AG20443 (cell line): ENCODE measurements at regions not wholly inside any gene's neighbourhood (a gene's known extent, or its start where the extent isn't known, plus 50 kb on each side); places are given as distances from the start of the nearest gene placed in this dataset.
"Not testable (repeated sequence)": the region's sequence is repeated elsewhere in the genome, so short reads cannot be mapped to it uniquely, and the experiment has no call there.

Experiments used
- DNase-seq: peaks from one replicate; pipeline ENCODE4 v3.0.0; 2012; ENCODE audit warnings: low spot score, mixed read lengths

- DNase-seq: no peak
Observed at GRCh38 chr2:163086940-163087339, 248.4 kb upstream of the KCNH7 start.

- not testable (repeated sequence) for DNase-seq
Observed at GRCh38 chr2:163085366-163086024, 246.9 kb upstream of the KCNH7 start.

DNA sequence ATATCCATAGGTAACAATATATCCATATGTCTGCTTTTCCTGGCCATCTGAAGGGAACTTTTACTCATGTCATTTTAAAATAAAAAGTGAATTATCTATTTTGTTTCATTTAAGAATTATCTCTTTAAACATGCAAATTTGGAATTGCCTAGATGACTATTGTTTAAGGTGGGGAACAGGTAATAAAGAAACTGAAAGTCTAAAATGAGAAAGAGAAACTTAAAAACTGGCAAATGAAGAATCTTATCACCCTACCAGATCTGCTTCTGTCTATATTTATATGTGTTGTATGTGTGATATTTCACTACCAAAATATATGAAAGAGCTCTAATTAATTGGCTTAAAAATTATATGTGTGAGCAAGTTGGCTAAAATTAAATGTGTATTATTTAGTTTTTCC lies 243.2 kb upstream of the KCNH7 start:
- DNase-seq: no peak

DNA sequence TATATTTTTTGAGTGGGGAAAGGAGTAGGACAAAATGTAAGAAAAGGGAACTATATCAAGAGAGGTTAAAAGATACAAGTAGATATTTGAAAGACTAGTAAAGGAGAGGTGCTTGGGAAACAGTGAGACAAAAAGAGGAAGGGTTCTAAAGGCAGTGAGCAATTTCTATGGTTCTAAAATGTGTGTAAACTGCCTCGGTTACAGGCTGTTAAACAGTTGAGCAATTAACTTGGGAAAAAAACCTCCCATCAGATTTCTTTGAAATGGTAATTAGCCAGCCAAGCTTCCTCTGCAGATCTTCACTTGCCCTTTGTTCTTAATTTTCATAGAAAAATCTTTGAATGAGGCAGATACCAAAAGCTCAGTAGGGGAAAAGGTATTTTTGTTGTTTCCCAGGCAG lies 238.7 kb upstream of the KCNH7 start:
- no peak for DNase-seq

DNA sequence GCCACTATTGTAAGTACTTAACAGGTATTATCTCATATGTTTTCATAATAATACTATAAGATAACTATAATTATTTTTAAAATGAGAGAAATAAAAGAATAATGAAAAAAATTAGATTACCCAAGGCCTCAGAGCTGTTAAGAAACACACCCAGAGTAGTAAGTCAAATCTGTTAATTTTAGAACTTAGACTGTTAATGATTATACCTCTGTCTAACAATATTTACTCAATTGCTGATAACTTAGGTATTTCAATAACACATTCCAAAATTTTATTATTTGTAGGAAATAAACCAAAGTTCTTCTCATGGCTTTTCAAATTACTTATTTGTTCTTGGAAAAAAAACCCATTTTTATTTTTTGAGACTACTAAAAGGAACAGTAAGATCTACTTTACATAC lies 227.5 kb upstream of the KCNH7 start:
- DNase-seq: no peak

- DNase-seq: no peak
Observed at GRCh38 chr2:163062524-163062923, 224.0 kb upstream of the KCNH7 start.

- DNase-seq: no peak
Observed at GRCh38 chr2:163046615-163047014, 208.0 kb upstream of the KCNH7 start.

DNA sequence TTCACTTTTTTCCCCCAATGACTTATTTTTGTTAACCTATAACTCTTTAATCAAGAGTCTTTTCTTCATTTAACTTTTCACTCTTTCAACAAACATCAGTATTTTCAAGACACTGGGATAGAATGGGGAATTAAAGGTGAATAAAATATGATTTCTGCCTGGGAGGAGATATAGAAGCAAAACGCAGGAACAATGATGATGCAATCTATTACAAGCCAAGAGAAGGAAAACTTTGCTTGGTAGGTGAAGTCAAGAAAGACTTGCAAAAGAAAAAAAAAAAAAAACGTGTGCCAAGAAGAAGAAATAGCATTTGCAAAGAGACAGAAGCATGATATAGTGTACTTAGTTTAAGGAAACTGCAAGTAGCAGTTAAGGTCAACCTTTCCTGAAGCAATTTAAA lies 207.3 kb upstream of the KCNH7 start:
- DNase-seq: no peak

DNA sequence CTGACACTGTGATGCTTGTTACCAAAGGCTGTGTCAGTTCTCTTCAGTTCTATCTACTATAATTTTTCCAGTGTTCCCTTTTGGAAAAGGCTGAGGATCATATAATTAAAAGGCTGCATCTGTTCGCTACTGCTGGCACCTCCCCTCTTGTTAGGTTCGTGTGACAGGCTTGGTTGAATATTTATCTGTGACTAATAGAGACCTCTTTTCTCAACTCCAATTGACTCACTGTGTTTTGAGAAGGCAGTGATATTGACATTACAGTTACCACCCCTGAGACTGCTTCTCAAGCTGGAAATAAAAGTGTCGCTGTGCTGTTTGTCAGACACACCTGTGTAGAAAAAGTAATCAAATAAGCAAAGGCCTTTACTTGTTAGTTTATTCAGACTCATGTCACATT lies 205.5 kb upstream of the KCNH7 start:
- DNase-seq: no peak

GRCh38 chr2:163043201-163043600 lies 204.6 kb upstream of the KCNH7 start:
- DNase-seq: no peak

DNA sequence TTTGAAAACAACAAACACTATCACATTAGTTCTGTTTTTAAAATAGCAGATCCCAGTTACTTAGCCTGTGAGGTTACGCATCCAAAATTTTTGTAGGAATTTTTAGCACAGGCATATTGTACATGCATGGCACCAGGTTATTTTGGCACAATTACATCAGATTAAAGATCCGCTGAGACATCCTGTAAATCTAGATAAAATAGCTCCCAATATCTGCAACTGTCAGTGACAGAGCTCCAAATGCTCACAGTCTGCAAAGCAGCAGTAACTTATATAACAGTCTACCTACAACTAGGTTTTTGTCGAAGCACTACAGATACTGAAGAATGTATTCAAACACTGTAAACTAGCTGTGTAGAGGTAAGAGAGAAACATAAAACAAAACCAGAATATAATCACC lies 200.7 kb upstream of the KCNH7 start:
- DNase-seq: no peak

GRCh38 chr2:163028807-163029206 lies 190.2 kb upstream of the KCNH7 start:
- no peak for DNase-seq

DNA sequence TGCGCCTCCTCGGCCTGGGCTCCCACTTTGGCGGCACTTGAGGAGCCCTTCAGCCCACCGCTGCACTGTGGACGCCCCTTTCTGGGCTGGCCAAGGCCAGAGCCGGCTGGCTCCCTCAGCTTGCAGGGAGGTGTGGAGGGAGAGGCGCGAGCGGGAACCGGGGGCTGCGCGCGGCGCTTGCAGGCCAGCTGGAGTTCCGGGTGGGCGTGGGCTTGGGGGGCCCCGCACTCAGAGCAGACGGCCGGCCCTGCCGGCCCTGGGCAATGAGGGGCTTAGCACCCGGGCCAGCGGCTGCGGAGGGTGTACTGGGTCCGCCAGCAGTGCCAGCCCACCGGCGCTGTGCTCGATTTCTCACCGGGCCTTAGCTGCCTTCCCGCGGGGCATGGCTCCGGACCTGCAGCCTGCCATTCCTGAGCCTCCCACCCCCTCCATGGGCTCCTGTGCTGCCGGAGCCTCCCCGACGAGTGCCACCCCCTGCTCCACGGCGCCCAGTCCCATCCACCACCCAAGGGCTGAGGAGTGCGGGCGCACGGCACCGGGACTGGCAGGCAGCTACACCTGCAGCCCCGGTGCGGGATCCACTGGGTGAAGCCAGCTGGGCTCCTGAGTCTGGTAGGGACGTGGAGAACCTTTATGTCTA lies 187.7 kb upstream of the KCNH7 start:
- not testable (repeated sequence) for DNase-seq

DNA sequence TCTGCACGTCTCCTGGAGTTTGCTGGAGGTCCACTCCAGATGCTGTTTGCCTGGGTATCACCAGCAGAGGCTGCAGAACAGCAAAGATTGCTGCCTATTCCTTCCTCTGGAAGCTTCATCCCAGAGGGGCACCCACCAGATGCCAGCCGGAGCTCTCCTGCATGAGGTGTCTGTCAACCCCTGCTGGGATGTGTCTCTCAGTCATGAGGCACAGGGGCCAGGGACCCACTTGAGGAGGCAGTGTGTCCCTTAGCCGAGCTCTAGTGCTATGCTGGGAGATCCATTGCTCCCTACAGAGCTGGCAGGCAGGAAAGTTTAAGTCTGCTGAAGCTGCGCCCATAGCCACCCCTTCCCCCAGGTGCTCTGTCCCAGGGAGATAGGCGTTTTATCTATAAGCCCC lies 178.3 kb upstream of the KCNH7 start:
- not testable (repeated sequence) for DNase-seq

DNA sequence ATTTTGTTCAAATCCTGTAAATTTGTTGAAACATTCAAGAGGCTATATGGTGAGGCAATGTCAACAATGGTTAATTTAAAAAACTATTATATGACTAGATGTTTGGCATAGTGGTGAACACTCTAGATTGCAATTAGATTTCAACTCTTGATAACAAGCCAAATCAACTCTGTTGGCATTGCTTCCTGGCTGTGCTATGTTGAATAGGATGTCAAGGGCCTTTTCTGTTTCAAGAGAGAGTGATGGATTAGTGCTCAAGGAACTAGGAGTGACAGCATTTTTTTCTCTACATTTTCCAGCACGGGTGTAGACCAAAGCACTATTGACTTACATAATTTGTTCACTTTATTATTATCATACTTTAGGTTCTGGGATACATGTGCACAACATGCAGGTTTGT lies 172.4 kb upstream of the KCNH7 start:
- DNase-seq: no peak

DNA sequence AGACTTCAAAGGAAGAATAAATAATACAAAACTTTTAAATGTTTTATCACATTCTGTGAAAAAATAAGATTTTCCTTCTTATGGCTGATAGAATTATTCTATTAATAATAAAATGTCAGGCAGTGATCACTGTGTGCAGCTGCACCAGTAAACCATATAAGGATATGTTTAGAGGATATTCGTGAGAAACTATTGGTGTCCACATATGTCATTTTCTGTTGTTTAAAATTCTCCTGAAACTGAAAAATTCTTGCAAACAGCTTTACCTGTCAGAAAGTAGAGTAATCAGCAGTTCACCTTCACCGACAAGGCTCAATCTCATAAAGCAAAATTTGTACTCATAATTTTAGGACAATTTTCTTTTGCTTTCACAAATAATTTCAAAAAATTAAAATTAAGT lies 170.1 kb upstream of the KCNH7 start:
- no peak for DNase-seq

- DNase-seq: no peak
Observed at GRCh38 chr2:162994718-162995117, 156.2 kb upstream of the KCNH7 start.

GRCh38 chr2:162992828-162993227 lies 154.3 kb upstream of the KCNH7 start:
- DNase-seq: no peak

DNA sequence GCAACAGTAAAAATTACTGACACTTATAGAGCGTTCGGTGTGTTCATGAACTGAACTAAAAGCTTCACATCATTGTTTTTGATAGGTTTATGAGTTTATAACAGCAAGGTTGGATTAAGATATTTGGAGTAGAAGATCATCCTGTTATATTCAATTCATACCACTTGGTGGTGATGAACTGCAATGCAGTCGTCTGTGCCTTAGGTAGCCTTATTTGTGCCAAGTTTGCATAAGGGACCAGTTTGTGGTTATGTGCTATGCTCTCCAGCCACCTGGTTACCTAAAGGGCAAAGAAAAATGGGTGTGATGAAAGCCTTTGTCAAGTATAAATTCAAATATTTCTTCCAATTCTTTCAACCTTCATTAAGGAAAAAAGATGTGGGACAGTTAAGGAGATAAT lies 150.9 kb upstream of the KCNH7 start:
- no peak for DNase-seq

DNA sequence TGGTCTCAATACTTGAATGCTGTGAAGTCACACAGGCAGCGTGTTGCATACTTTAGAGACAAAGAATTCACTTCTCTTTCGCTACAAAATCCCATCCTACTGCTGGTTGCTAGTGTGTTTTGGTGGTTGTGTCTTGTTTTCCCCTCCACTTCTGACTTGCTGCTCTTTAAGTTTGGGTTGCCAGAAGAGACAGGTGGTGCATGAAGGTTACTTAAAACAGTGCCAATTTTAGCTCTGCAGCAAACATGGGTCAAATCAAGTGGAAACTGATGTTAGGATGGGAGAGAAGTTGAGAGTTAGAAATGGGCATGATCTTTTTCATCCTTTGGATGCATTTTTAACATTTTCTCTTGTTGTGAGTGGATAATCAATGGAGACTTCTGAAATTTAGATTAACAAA lies 136.2 kb upstream of the KCNH7 start:
- no peak for DNase-seq

DNA sequence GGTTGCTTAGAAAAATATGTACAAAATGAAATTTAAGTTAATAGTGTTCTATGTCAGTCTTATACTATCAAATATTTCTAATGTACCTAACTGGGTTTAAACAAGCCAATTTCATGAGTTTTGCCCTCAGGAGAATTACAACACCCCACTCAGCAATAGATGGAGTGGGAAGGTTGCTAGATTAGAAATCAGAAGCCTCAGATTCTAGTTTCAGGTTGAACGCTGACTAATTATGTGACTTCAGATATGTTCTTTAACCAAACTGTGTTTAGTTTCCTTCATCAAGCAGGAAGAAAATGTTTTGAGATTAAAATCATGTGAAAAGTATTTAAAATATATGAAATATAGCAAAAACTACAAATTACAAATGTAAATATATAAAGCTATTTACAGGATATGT lies 133.8 kb upstream of the KCNH7 start:
- DNase-seq: no peak

DNA sequence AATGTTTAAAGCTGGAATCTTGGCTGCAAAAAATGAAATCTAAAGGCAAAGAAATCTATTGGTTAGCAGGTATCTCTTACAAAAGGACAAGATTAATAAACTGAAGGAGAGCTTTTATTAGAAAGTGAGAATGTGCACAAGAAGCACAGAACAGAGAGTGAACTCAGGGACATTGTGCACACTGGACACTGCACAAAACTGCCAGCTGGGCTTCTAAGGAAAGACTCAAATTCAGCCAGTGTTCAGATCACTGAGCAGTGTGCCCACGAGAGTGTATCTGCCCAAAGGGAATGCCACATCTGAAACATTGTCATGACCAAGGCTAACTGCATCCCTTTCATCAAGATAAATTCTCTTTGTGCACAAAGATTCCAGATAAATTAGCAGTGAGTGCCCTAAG lies 129.7 kb upstream of the KCNH7 start:
- no peak for DNase-seq

DNA sequence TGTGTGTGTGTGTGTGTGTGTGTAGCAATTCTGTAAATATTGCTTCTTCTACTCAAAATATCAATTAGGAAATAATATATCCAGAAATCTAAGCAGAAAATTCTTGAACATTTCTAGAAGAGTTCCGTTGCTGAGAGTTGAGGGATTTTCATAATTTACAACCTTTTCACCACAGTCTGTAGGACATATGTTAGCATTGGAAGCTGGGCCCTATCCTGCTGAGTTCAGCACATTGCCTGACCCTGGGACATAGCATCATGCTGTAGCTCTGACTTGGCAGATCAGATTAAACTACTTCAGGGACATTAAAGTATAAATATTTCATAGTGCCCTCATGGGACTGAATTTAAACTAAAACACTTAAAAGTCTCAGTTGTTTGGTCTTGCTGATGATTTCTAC lies 129.2 kb upstream of the KCNH7 start:
- DNase-seq: no peak

DNA sequence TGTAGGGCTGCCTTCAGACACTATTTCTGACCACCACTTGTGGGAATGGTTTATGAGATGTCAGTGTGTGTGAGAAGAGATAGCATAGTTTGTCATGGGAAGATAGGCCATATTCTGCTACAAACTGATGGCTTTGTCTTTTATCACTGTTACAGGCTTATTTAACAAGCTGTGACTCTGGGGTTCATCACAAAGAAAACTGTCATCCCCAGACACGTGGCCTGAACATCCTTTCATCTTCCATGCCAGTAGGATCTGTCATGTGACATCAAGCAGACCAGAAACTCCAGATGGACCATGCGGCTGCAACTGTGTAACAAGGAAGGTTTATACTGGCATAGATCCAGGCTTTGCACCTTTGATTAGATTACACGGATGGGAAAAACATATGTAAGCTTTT lies 128.6 kb upstream of the KCNH7 start:
- DNase-seq: no peak
